ENCODE measurements at regions not wholly inside any gene's neighbourhood (a gene's known extent, or its start where the extent isn't known, plus 50 kb on each side); places are given as distances from the start of the nearest gene placed in this dataset.
A peak's percentile ranks its signal among the peaks of the same experiment; 100 is the strongest.

- Mint-ChIP-seq H3K27me3 (ENCODE audit: unreplicated experiment) (peaks cover 28% of the 10 kb centered on the region), H3K36me3 (ENCODE audit: insufficient read depth, unreplicated experiment) (no peaks in the 10 kb centered on the region), H3K4me1 (ENCODE audit: low read depth, unreplicated experiment) (peaks cover 19% of the 10 kb centered on the region), H3K4me3 (ENCODE audit: low read depth, unreplicated experiment) (no peak overlapping the region), H3K27ac (ENCODE audit: unreplicated experiment) (no peak overlapping the region), H3K9me3 (ENCODE audit: low read depth, unreplicated experiment) (no peaks in the 10 kb centered on the region)
- intact Hi-C loops (cut with micrococcal nuclease; ENCODE audit: unreplicated experiment): loop anchor here (10.0 kb wide), 1 partner anchor 1244 kb away; no protein-coding TSS in a partner anchor
- DNase-seq: peak; percentile 21
- TF ChIP-seq CTCF (IDR thresholded peaks at IDR 0.05; ENCODE audit: unreplicated experiment): no peak
- BruUV-seq (replicated peaks): no TSS peak
- CTCF ChIA-PET: interaction anchor here (1.8 kb wide), 1 partner anchor 9 kb away, joined by 5 read pairs; no protein-coding TSS in a partner anchor
Observed at GRCh38 chr16:9260666-9261065, 169.2 kb downstream of the HAPSTR1 start.

GRCh38 chr16:9261376-9261775, 169.9 kb downstream of the HAPSTR1 start:
- BruUV-seq (replicated peaks): no TSS peak
- Mint-ChIP-seq H3K4me1 (ENCODE audit: low read depth, unreplicated experiment) (peaks cover 12% of the 10 kb centered on the region), H3K36me3 (ENCODE audit: insufficient read depth, unreplicated experiment) (no peaks in the 10 kb centered on the region), H3K9me3 (ENCODE audit: low read depth, unreplicated experiment) (peaks cover 4% of the 10 kb centered on the region), H3K27me3 (ENCODE audit: unreplicated experiment) (peaks cover 35% of the 10 kb centered on the region), H3K4me3 (ENCODE audit: low read depth, unreplicated experiment) (no peak overlapping the region), H3K27ac (ENCODE audit: unreplicated experiment) (no peak overlapping the region)
- TF ChIP-seq CTCF (IDR thresholded peaks at IDR 0.05; ENCODE audit: unreplicated experiment): no peak
- intact Hi-C loops (cut with micrococcal nuclease; ENCODE audit: unreplicated experiment): loop anchor here (10.0 kb wide), 1 partner anchor 1243 kb away; no protein-coding TSS in a partner anchor
- no peak for DNase-seq
- CTCF ChIA-PET: interaction anchor here (1.7 kb wide), 1 partner anchor 10 kb away, joined by 5 read pairs; no protein-coding TSS in a partner anchor

GRCh38 chr16:9262941-9263715, 171.7 kb downstream of the HAPSTR1 start:
- DNase-seq: no peak
- Mint-ChIP-seq H3K9me3 (ENCODE audit: low read depth, unreplicated experiment) (peaks cover 4% of the 10 kb centered on the region), H3K27ac (ENCODE audit: unreplicated experiment) (no peak overlapping the region), H3K4me1 (ENCODE audit: low read depth, unreplicated experiment) (peaks cover 12% of the 10 kb centered on the region), H3K4me3 (ENCODE audit: low read depth, unreplicated experiment) (no peak overlapping the region), H3K36me3 (ENCODE audit: insufficient read depth, unreplicated experiment) (no peaks in the 10 kb centered on the region), H3K27me3 (ENCODE audit: unreplicated experiment) (peaks cover 40% of the 10 kb centered on the region)
- TF ChIP-seq CTCF (IDR thresholded peaks at IDR 0.05; ENCODE audit: unreplicated experiment): no peak
- intact Hi-C loops (cut with micrococcal nuclease; ENCODE audit: unreplicated experiment): loop anchor here (10.0 kb wide), 1 partner anchor 1242 kb away; no protein-coding TSS in a partner anchor
- CTCF ChIA-PET: interaction anchor here (1.1 to 1.7 kb wide), 2 partner anchors 8 to 385 kb away, joined by 3 to 5 read pairs; no protein-coding TSS in a partner anchor
- no TSS peak for BruUV-seq (replicated peaks)

GRCh38 chr16:9264067-9264466, 172.6 kb downstream of the HAPSTR1 start:
- CTCF ChIA-PET: interaction anchor here (0.6 to 1.1 kb wide), 3 partner anchors 154 to 384 kb away, joined by 3 to 4 read pairs (median 4); no protein-coding TSS in a partner anchor

More at GRCh38 chr16:9264067-9264466, 172.6 kb downstream of the HAPSTR1 start:
- H3K27me3 Mint-ChIP-seq (ENCODE audit: unreplicated experiment): peaks cover 45% of the 10 kb centered on the region
- no peak for DNase-seq
- H3K36me3 Mint-ChIP-seq (ENCODE audit: insufficient read depth, unreplicated experiment): no peaks in the 10 kb centered on the region
- H3K4me1 Mint-ChIP-seq (ENCODE audit: low read depth, unreplicated experiment): peaks cover 12% of the 10 kb centered on the region
- no peak overlapping the region for H3K4me3 Mint-ChIP-seq (ENCODE audit: low read depth, unreplicated experiment)
- intact Hi-C loops (cut with micrococcal nuclease; ENCODE audit: unreplicated experiment): loop anchor here (10.0 kb wide), 1 partner anchor 1241 kb away; no protein-coding TSS in a partner anchor
- no peak for TF ChIP-seq CTCF (IDR thresholded peaks at IDR 0.05; ENCODE audit: unreplicated experiment)
- peaks cover 4% of the 10 kb centered on the region for H3K9me3 Mint-ChIP-seq (ENCODE audit: low read depth, unreplicated experiment)
- no peak overlapping the region for H3K27ac Mint-ChIP-seq (ENCODE audit: unreplicated experiment)
- no TSS peak for BruUV-seq (replicated peaks)

All from Calu3 (cell line).